ENCODE measurements at regions not wholly inside any gene's neighbourhood (a gene's known extent, or its start where the extent isn't known, plus 50 kb on each side); places are given as distances from the start of the nearest gene placed in this dataset.
"Not testable (repeated sequence)": the region's sequence is repeated elsewhere in the genome, so short reads cannot be mapped to it uniquely, and the experiment has no call there.

DNA sequence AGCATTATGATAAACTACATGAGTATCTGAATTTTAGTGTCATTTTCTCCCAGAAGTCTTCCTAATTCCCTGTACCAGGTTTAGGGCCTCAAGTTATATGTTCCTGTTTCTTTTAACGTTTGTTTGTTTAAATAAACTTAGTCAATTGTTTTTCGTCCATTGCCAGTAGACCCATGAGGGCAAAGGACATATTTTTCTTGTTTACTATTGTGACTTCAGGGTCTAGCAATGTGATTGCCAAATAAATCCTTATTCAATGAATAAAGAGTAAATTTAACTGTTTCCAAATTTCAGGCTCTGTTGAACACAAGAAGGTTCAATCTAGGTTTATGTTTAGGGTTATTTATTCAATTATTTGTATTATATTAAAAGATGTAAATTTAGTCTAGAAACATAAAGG lies 391.6 kb upstream of the MGAT4C start:
- DNase-seq = no peak

- no peak for DNase-seq
These were observed 378.5 kb upstream of the MGAT4C start for GRCh38 chr12:86634456-86635410.

DNA sequence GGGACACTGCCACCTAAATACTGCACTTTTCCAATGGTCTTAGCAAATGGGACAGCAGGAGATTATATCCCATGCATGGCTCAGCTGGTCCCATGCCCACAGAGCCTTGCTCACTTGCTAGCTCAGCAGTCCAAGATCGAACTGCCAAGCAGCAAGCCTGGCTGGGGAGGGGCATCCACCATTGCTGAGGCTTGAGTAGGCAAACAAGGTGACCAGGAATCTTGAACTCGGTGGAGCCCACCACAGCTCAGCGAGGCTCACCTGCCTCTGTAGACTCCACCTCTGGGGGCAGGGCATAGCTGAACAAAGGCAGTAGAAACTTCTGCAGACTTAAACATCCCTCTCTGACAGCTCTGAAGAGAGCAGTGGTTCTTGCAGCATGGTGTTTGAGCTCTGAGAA lies 370.8 kb upstream of the MGAT4C start:
- no peak for DNase-seq

DNA sequence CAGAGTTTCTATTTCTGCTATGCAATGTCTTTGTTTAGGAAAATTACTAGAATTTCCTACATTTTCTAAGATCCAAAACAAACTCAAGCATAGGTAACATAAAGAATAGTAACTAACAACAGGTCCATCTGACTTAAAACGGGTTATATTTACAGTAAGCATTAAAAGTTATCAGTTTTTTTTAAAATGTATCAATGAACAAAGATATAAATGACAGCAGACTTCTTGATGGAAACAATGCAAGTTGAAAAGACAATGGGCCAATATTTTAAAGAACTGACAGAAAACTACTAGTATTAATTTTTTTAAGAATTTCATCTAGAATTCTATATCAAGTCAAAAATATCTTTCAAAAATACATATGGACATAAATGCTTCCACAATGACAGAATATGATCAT lies 367.1 kb upstream of the MGAT4C start:
- no peak for DNase-seq

GRCh38 chr12:86621957-86622356 lies 365.8 kb upstream of the MGAT4C start:
- no peak for DNase-seq

DNA sequence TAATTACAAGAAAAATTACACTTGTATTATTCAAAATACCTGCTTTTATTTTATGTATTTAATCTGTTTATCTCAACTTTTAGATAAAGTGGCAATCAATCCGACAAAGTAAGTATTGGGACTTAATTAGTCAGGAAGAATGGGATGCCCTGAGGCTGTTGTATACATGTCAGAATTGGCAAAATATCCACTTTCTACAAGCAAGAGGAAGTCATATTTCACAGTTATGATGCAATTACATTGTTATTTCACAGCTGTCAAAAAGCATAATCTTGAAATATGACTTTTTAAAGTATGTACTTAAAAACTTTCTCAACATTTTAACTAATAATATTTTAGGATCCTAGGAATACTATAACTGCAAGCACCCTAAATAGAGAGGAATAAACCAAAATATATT lies 357.1 kb upstream of the MGAT4C start:
- no peak for DNase-seq

DNA sequence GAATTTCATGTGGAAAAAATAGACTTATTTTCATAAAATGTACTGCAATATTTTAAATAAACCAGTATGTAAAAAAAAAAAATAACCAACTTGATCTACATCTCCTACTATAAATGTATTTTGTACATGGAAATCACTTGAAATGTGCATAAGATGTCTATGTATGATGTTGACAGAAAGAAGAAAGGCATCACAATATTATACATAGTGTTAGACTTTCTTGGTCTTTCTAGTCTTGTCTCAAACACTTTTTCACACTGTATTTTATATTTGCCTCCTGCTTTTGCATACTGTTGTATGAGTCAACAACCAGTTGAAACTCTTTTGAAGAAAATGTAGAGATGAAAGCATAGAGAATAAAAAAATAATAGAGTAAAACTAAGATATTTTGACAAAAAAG lies 352.4 kb upstream of the MGAT4C start:
- no peak for DNase-seq

DNA sequence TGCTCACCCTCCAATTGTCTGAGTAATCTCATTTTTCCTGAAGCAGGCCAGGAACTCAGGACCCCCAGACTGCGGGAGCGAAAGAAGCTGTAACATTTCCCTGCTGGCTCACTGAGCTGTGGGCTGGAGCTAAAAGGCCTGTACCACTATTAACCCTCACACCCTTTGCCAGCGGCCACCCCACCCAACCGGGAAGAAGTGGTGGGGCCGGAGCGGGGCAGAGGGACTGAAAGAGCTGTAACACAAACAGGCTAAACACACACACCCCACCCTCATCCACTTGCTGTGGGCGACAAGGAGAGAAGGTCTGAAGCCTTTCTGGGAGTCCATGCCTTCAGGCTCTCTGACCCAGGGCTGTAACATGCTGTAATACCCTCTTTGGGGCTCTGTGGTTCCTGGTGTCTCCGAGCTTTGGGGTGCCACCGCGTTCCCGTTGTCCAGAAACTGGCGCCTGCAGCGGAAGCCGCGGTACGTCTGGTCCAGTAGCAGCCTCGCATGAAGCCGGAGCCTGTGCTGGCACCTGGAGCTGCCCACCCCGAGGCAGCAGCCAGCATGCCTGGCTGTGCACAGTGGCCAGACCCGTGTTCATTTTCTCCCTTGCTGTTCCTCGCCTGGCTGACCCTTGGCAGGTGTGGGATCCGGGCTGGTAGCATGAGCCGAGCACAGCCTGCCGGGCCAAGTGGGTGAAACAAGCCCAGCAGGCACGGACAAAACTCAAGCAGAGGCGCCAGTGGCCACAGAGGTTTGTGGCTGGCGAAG lies 345.5 kb upstream of the MGAT4C start:
- no peak for DNase-seq

- no peak for DNase-seq
These were observed 344.6 kb upstream of the MGAT4C start for GRCh38 chr12:86600664-86601231.

GRCh38 chr12:86597431-86597830 lies 341.2 kb upstream of the MGAT4C start:
- no peak for DNase-seq

DNA sequence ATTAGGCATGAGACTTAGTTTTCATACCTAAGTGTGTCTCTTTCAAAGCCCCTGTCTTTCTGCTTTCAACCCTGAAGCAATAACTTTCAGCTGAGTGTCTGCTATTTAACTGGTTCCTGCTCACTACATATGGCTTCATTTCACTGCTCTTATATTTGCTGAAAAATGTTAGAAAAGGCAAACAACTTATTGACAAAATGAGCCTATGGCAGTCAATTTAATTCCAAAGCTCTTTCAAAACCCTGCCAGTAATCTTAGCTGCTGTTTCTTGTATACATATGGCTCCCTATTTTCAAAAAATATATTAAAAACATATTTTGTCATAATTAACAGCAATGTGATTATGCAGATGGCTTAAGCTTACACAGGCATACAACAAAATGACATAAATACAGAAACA lies 334.1 kb upstream of the MGAT4C start:
- no peak for DNase-seq

- no peak for DNase-seq
These were observed 318.0 kb upstream of the MGAT4C start for GRCh38 chr12:86574143-86574542.

- no peak for DNase-seq
These were observed 316.3 kb upstream of the MGAT4C start for GRCh38 chr12:86572455-86572854.

GRCh38 chr12:86565038-86565437 lies 308.8 kb upstream of the MGAT4C start:
- no peak for DNase-seq

GRCh38 chr12:86555491-86555890 lies 299.3 kb upstream of the MGAT4C start:
- DNase-seq = not testable (repeated sequence)

- DNase-seq = no peak
These were observed 295.0 kb upstream of the MGAT4C start for GRCh38 chr12:86551146-86551571.

DNA sequence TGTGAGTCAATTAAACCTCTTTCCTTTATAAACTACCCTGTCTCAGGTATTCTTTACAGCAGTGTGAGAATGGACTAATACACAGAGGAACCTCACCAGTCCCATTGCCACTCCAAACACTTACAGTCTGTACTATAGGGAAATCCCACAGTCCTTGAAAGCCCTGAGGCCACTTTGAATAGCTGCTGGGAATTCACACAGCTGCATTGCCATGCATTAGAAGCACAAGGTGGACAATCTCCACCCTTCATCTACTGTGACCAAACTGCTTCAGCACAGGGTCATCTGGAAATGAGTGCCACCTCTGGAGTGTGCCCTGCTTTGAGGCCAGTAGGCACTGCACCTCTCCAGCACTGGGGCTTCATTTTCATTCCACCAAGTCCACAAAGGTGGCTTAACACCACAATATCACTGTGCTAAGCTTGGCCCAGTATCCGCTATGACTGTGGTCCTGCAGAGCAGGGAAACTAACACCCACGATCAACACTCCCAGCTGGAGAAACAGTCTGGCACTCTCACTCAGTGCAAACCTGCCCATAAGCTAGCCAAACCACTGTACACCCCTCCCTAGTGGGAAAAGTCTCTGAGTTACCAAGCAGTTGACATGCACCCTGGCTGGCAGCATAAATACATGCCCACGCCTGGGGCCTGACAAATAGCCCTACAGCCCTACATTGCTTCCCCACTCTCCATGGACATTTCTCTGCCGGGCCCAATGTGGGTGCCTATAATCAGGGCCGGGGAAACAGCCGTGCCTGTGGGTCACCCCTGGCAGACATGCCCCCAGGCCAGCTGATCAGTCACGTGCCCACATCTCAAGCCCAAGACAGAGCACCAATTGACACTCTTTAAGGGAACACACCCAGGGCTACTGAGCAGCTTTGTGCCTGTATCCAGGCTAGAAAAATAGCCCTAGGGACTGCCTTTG lies 294.3 kb upstream of the MGAT4C start:
- no peak for DNase-seq

- no peak for DNase-seq
These were observed 287.5 kb upstream of the MGAT4C start for GRCh38 chr12:86543716-86544115.

GRCh38 chr12:86530996-86531655 lies 274.9 kb upstream of the MGAT4C start:
- no peak for DNase-seq

DNA sequence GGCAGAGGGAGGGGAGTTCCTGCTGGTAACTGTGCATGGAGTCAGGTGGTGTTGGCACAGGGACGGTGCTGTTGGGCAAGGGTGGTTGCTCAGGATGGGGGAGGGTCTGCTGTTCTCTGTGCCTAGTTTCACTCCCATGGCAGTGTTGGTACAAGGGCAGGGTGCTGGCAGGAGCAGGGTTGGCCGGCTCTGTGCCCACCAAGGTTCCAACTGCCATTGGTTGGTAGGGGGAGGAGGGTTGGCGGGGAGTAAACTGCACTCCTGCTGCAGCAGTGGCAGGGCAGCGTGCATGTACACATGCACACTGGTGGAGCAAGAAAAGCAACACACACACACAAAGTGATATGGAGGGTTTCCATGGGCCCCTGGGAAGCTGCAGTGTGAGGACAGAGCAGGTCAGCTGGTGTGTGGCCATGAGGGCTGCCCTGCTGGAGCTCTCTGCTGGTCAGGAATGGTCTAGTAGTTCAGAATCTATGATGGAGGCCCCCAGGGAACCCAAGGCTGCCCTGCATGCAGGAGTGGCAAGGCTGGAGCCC lies 269.9 kb upstream of the MGAT4C start:
- no peak for DNase-seq

- no peak for DNase-seq
These were observed 267.7 kb upstream of the MGAT4C start for GRCh38 chr12:86523844-86524243.

DNA sequence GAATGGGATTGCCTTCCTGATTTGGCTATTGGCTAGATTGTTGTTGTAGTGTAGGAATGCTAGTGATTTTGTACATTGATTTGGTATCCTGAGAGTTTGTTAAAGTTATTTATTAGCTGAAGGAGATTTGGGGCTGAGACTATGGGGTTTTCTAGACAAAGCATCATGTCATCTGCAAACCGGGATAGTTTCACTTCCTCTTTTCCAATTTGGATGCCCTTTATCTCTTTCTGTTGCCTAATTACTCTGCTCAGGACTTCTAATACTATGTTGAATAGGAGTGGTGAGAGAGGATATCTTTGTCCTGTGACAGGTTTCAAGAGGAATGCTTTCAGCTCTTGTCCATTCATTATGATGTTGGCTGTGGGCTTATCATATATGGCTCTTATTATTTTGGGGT lies 265.7 kb upstream of the MGAT4C start:
- no peak for DNase-seq
